GM23338 (cell line): ENCODE measurements at regions not wholly inside any gene's neighbourhood (a gene's known extent, or its start where the extent isn't known, plus 50 kb on each side); places are given as distances from the start of the nearest gene placed in this dataset.

Experiments used
- ATAC-seq: fragments of 200-7000 bp; cut with Tn5 transposase; 3 replicates; pipeline ENCODE4 v1.9.1; 2020
- DNase-seq: peaks from one replicate; pipeline ENCODE4 v3.0.0-alpha.2; 2015; ENCODE audit warnings: low spot score
- H2AFZ ChIP-seq: fragments of 200-600 bp; sonication (generic); 2 replicates; pipeline ENCODE4 v1.8.0; 2016; ENCODE audit warnings: antibody characterized with exemption, mild to moderate bottlenecking, moderate library complexity
- H3F3A ChIP-seq: fragments of 200-600 bp; sonication (generic); replicated peaks from 2 replicates; pipeline ENCODE4 v1.8.0; 2017; ENCODE audit warnings: antibody characterized with exemption, mixed run types, low read depth
- H3K27ac ChIP-seq: fragments of 200-600 bp; sonication (generic); 2 replicates; pipeline ENCODE4 v1.6.1; 2016; ENCODE audit warnings: low read depth
- H3K27me3 ChIP-seq: fragments of 200-600 bp; sonication (generic); 2 replicates; pipeline ENCODE4 v1.8.0; 2016; ENCODE audit warnings: mild to moderate bottlenecking, mixed run types, moderate library complexity; ENCODE audit not compliant: insufficient read depth
- H3K36me3 ChIP-seq: fragments of 200-600 bp; sonication (generic); 2 replicates; pipeline ENCODE4 v1.8.0; 2016; ENCODE audit warnings: mild to moderate bottlenecking; ENCODE audit not compliant: insufficient read depth
- H3K4me1 ChIP-seq: fragments of 200-600 bp; sonication (generic); 2 replicates; pipeline ENCODE4 v1.8.0; 2016; ENCODE audit warnings: mild to moderate bottlenecking, moderate library complexity; ENCODE audit not compliant: insufficient read depth
- H3K4me2 ChIP-seq: fragments of 200-600 bp; sonication (generic); 2 replicates; pipeline ENCODE4 v1.7.1; 2017; ENCODE audit warnings: mixed run types
- H3K4me3 ChIP-seq: fragments of 200-600 bp; sonication (generic); 2 replicates; pipeline ENCODE4 v1.6.1; 2016; ENCODE audit warnings: mixed run types
- H3K79me2 ChIP-seq: fragments of 200-600 bp; sonication (generic); replicated peaks from 2 replicates; pipeline ENCODE4 v1.8.0; 2017; ENCODE audit warnings: mild to moderate bottlenecking; ENCODE audit not compliant: insufficient read depth
- H3K9me2 ChIP-seq: fragments of 200-600 bp; sonication (generic); 2 replicates; pipeline ENCODE4 v1.8.0; 2017; ENCODE audit not compliant: insufficient read depth
- H4K20me1 ChIP-seq: fragments of 200-600 bp; sonication (generic); replicated peaks from 2 replicates; pipeline ENCODE4 v1.8.0; 2017; ENCODE audit warnings: mild to moderate bottlenecking; ENCODE audit not compliant: insufficient read depth
- H3K27ac Mint-ChIP-seq: 2 replicates; pipeline ENCODE4 v1.8.0; 2020; ENCODE audit warnings: inconsistent platforms, mild to moderate bottlenecking, moderate library complexity, mixed read lengths
- H3K27me3 Mint-ChIP-seq: 3 replicates; pipeline ENCODE4 v1.8.0; 2022; ENCODE audit warnings: low read depth, mild to moderate bottlenecking, moderate library complexity, mixed read lengths, inconsistent platforms; ENCODE audit not compliant: insufficient read depth, poor library complexity
- H3K36me3 Mint-ChIP-seq: 3 replicates; pipeline ENCODE4 v1.8.0; 2021; ENCODE audit warnings: low read depth, mild to moderate bottlenecking, inconsistent platforms, moderate library complexity, mixed read lengths
- H3K4me1 Mint-ChIP-seq: 3 replicates; pipeline ENCODE4 v1.8.0; 2020; ENCODE audit warnings: mild to moderate bottlenecking, inconsistent platforms, mixed read lengths
- H3K4me3 Mint-ChIP-seq: 3 replicates; pipeline ENCODE4 v1.8.0; 2021; ENCODE audit warnings: moderate library complexity, mild to moderate bottlenecking, inconsistent platforms, mixed read lengths
- H3K9me3 Mint-ChIP-seq: 3 replicates; pipeline ENCODE4 v1.8.0; 2020; ENCODE audit warnings: moderate library complexity, mild to moderate bottlenecking, inconsistent platforms, mixed read lengths
- CREB1 ChIP-seq: fragments of 250-450 bp; sonication (Bioruptor Pico); IDR thresholded peaks from 2 replicates; pipeline ENCODE4 v1.5.0; 2020; ENCODE audit warnings: low read depth, mild to moderate bottlenecking, moderate library complexity
- CTCF ChIP-seq, 2 experiments: fragments of 200-600 bp in 1 of 2; sonication (generic) in 1 of 2; conservative IDR thresholded peaks; 2 replicates each; pipeline versions ENCODE4 v1.5.1 to v1.6.1; 2016 to 2017; ENCODE audit warnings: antibody characterized with exemption in 2 of 2, low read depth in 2 of 2, mild to moderate bottlenecking in 2 of 2, moderate library complexity in 1 of 2
- ETS1 ChIP-seq: IDR thresholded peaks from 2 replicates; pipeline ENCODE4 v1.6.1; 2016; ENCODE audit warnings: antibody characterized with exemption
- EZH2 ChIP-seq: fragments of 200-600 bp; sonication (generic); IDR thresholded peaks from one replicate; pipeline ENCODE4 v1.8.0; 2017; ENCODE audit warnings: antibody characterized with exemption, mild to moderate bottlenecking, low read depth; ENCODE audit not compliant: unreplicated experiment
- NANOG ChIP-seq: IDR thresholded peaks from 2 replicates; pipeline ENCODE4 v1.6.1; 2016; ENCODE audit warnings: antibody characterized with exemption, borderline replicate concordance
- POLR2AphosphoS5 ChIP-seq: IDR thresholded peaks from 2 replicates; pipeline ENCODE4 v1.6.1; 2016; ENCODE audit warnings: antibody characterized with exemption, low read depth
- ZNF114 ChIP-seq: fragments of 250-450 bp; sonication (Bioruptor Pico); IDR thresholded peaks from 2 replicates; pipeline ENCODE4 v1.5.0; 2020; ENCODE audit warnings: mild to moderate bottlenecking, moderate library complexity
- ZNF462 ChIP-seq: fragments of 250-450 bp; sonication (Bioruptor Pico); IDR thresholded peaks from 2 replicates; pipeline ENCODE4 v1.5.0; 2020; ENCODE audit warnings: mild to moderate bottlenecking, moderate library complexity

GRCh38 chr2:66766582-66766981 is 331.7 kb downstream of the MEIS1 start:
- Histone ChIP-seq H3F3A (no peaks in the 10 kb centered on the region), H3K4me1 (no peaks in the 10 kb centered on the region), H4K20me1 (no peaks in the 10 kb centered on the region), H3K79me2 (no peaks in the 10 kb centered on the region), H3K36me3 (no peaks in the 10 kb centered on the region), H3K4me3 (no peak overlapping the region), H3K27ac (no peak overlapping the region), H3K9me2 (no peaks in the 10 kb centered on the region; the same call in 1 of the 2 replicates), H3K27me3 (no peaks in the 10 kb centered on the region), H3K4me2 (no peak overlapping the region), H2AFZ (no peak overlapping the region)
- TF ChIP-seq ETS1 = no peak
- TF ChIP-seq EZH2 = no peak
- no peak for TF ChIP-seq NANOG
- no peak for TF ChIP-seq CREB1 (CRISPR knock-in tag)
- no peak for TF ChIP-seq ZNF114
- TF ChIP-seq CTCF (conservative IDR thresholded peaks at IDR 0.05; ENCODE audit: low read depth in 2 of 2) = no peak
- TF ChIP-seq POLR2AphosphoS5 = no peak
- no peak for TF ChIP-seq ZNF462 (CRISPR knock-in tag)
- H3K4me3 Mint-ChIP-seq = no peak overlapping the region
- peaks cover 2% of the 10 kb centered on the region; the same call in 2 of the 3 replicates for H3K9me3 Mint-ChIP-seq
- H3K27ac Mint-ChIP-seq = no peak overlapping the region
- peaks cover 1% of the 10 kb centered on the region for H3K27me3 Mint-ChIP-seq
- no peaks in the 10 kb centered on the region for H3K4me1 Mint-ChIP-seq
- no peaks in the 10 kb centered on the region for H3K36me3 Mint-ChIP-seq
- ATAC-seq = no peak
- DNase-seq = no peak
